Chondrocyte (in vitro differentiated cells): ENCODE measurements at regions not wholly inside any gene's neighbourhood (a gene's known extent, or its start where the extent isn't known, plus 50 kb on each side); places are given as distances from the start of the nearest gene placed in this dataset.

ENCODE experiments used
- DNase-seq: peaks from one replicate; pipeline ENCODE4 v3.0.0; 2021; ENCODE audit warnings: mixed read lengths, low spot score
- H3K27ac Mint-ChIP-seq: one replicate; pipeline ENCODE4 v1.8.0; 2021; ENCODE audit warnings: mild to moderate bottlenecking, moderate library complexity, mixed read lengths; ENCODE audit not compliant: unreplicated experiment
- H3K27me3 Mint-ChIP-seq: 2 replicates; pipeline ENCODE4 v1.8.0; 2021; ENCODE audit warnings: low read depth, mixed read lengths
- H3K36me3 Mint-ChIP-seq: 2 replicates; pipeline ENCODE4 v1.8.0; 2021; ENCODE audit warnings: low read depth, mixed read lengths
- H3K4me1 Mint-ChIP-seq: 2 replicates; pipeline ENCODE4 v1.8.0; 2021; ENCODE audit warnings: low read depth, mild to moderate bottlenecking, mixed read lengths
- H3K4me3 Mint-ChIP-seq: one replicate; pipeline ENCODE4 v1.8.0; 2021; ENCODE audit warnings: mild to moderate bottlenecking, moderate library complexity, mixed read lengths; ENCODE audit not compliant: unreplicated experiment
- H3K9me3 Mint-ChIP-seq: 2 replicates; pipeline ENCODE4 v1.8.0; 2021; ENCODE audit warnings: low read depth, mixed read lengths
- TF ChIP-seq, protein P1 (sequence below): fragments of 200-600 bp; sonication (generic); IDR thresholded peaks from 2 replicates; pipeline ENCODE4 v1.5.0; 2021; ENCODE audit warnings: antibody characterized with exemption, mild to moderate bottlenecking, moderate library complexity

DNA sequence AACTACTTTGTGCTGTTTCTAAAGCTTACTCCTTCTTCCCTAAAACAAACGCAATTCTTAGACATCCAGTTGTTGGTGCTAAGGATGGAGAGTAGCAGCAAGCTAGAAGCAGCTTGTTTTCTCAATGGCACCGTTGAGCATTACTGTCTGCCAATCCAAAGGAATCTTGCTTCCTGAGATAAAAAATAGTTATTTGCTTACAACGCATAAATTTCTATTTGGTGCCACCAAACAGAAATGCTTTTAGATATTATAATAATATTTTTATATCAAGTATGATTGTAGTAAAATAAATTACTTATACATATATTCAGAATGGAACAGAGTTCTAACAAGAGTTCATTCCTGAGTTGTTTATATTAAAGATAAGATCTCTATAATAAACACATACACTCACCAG, 434.7 kb downstream of the CPS1 start:
- TF ChIP-seq, protein P1, sequence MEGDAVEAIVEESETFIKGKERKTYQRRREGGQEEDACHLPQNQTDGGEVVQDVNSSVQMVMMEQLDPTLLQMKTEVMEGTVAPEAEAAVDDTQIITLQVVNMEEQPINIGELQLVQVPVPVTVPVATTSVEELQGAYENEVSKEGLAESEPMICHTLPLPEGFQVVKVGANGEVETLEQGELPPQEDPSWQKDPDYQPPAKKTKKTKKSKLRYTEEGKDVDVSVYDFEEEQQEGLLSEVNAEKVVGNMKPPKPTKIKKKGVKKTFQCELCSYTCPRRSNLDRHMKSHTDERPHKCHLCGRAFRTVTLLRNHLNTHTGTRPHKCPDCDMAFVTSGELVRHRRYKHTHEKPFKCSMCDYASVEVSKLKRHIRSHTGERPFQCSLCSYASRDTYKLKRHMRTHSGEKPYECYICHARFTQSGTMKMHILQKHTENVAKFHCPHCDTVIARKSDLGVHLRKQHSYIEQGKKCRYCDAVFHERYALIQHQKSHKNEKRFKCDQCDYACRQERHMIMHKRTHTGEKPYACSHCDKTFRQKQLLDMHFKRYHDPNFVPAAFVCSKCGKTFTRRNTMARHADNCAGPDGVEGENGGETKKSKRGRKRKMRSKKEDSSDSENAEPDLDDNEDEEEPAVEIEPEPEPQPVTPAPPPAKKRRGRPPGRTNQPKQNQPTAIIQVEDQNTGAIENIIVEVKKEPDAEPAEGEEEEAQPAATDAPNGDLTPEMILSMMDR, result no peak
- no peak for DNase-seq
- no peak overlapping the region for H3K27ac Mint-ChIP-seq
- peaks cover 2% of the 10 kb centered on the region for H3K36me3 Mint-ChIP-seq
- no peak overlapping the region for H3K4me3 Mint-ChIP-seq
- H3K27me3 Mint-ChIP-seq, result no peaks in the 10 kb centered on the region
- H3K9me3 Mint-ChIP-seq, result peaks cover 22% of the 10 kb centered on the region
- H3K4me1 Mint-ChIP-seq, result no peaks in the 10 kb centered on the region

DNA sequence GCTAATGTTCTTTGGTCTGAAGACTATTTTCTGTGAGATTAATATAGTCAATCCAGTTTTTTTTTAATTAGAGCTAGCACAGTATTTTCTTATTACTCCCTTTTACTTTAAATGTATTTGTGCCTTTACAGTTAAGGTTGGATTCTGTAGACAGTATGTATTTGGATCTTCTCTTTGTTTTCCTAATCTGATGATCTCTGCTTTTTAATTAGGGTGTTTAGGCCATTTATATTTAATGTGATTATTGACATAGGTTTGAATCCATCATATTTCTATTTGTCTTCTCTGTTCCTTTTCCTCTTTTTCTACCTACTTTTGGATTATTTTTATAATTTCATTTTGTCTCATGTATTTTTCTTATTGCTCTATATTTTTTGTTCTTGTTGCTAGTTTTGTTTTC, 437.7 kb downstream of the CPS1 start:
- H3K27ac Mint-ChIP-seq, result no peak overlapping the region
- peaks cover 19% of the 10 kb centered on the region for H3K9me3 Mint-ChIP-seq
- peaks cover 6% of the 10 kb centered on the region for H3K4me1 Mint-ChIP-seq
- H3K36me3 Mint-ChIP-seq, result peaks cover 2% of the 10 kb centered on the region
- H3K27me3 Mint-ChIP-seq, result no peaks in the 10 kb centered on the region
- H3K4me3 Mint-ChIP-seq, result no peak overlapping the region
- no peak for DNase-seq
- TF ChIP-seq, protein P1, result no peak

DNA sequence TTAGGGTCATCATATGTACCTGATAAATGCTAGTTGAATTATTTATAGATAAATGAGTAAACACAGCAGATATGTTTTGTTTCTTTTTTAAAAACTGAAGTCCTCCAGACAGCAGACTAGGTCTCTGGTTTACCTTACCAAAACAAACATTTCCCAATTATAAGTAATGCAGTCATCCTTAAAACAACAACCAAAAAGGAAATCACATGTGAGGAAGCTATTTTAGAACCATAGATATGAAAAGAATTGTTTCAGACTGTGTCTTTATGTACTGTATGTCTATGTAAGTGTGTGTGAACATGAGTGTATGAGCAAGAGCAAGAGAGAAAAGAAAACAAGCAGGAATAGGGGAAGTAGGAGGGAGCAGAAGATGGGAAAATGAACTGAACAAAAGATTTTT, 441.0 kb downstream of the CPS1 start:
- DNase-seq, result no peak
- TF ChIP-seq, protein P1, result no peak
- H3K36me3 Mint-ChIP-seq, result peaks cover 2% of the 10 kb centered on the region
- H3K4me3 Mint-ChIP-seq, result no peak overlapping the region
- H3K27me3 Mint-ChIP-seq, result no peaks in the 10 kb centered on the region
- H3K27ac Mint-ChIP-seq, result no peak overlapping the region
- peaks cover 17% of the 10 kb centered on the region for H3K9me3 Mint-ChIP-seq
- H3K4me1 Mint-ChIP-seq, result peaks cover 6% of the 10 kb centered on the region

DNA sequence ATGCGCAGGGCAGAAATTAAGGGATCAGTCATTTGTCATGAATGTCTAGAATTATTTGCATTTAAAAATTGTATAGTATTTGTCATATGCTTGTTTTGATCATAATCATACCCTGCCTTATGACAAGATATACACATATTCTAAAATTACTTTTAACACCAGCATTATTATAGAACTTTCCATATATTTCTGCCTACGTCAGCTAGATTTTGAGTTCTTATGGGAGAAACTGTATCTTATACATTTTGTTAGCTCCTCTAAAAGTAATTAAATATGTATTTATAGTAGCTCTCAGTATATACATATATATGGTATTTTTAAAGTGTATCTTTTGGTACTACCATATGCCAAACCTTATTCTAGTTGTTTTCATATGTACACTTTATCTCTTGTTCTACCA, 441.9 kb downstream of the CPS1 start:
- Mint-ChIP-seq H3K9me3 (peaks cover 14% of the 10 kb centered on the region), H3K4me1 (peaks cover 6% of the 10 kb centered on the region), H3K27me3 (no peaks in the 10 kb centered on the region), H3K27ac (no peak overlapping the region), H3K36me3 (peaks cover 2% of the 10 kb centered on the region), H3K4me3 (no peak overlapping the region)
- TF ChIP-seq, protein P1, result no peak
- no peak for DNase-seq

DNA sequence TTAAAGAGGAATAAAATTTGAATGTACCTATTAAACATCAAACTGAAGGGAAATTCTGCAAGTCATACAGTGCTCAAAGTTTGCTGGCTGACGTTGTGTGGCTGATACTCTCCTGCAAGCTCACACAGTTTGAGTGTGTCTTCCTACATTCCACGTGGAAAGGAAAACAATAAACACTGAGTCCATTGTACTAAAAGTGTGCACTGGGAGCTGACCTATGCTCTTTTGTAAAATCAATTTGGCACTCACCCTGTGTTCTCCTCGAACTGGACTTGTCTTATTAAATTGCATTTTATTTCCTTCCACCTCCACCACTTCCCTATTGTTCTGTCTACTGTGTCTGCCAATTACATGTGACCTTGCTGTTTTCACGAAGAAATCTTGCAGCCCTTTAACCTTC, 458.0 kb downstream of the CPS1 start:
- no peaks in the 10 kb centered on the region for H3K36me3 Mint-ChIP-seq
- peaks cover 3% of the 10 kb centered on the region for H3K27me3 Mint-ChIP-seq
- H3K9me3 Mint-ChIP-seq, result no peaks in the 10 kb centered on the region
- H3K27ac Mint-ChIP-seq, result no peak overlapping the region
- TF ChIP-seq, protein P1, result no peak
- DNase-seq, result no peak
- H3K4me1 Mint-ChIP-seq, result no peaks in the 10 kb centered on the region
- H3K4me3 Mint-ChIP-seq, result no peak overlapping the region
